Body of pancreas (tissue), 4 donors: ENCODE measurements at regions not wholly inside any gene's neighbourhood (a gene's known extent, or its start where the extent isn't known, plus 50 kb on each side); places are given as distances from the start of the nearest gene placed in this dataset.

Experiments used
- CTCF ChIP-seq, 7 experiments: fragments of 450-650 bp in 4 of 7; fragments of 200-600 bp in 3 of 7; sonication (generic) in 3 of 7; IDR thresholded peaks; one replicate each; pipeline ENCODE4 v1.5.1; 2016 to 2019; ENCODE audit warnings: antibody characterized with exemption in 7 of 7
- POLR2A ChIP-seq, 3 donors: fragments of 450-650 bp; IDR thresholded peaks; one replicate each; pipeline ENCODE4 v1.6.1; 2016; ENCODE audit warnings: antibody characterized with exemption in 3 of 3, mild to moderate bottlenecking in 2 of 3

DNA sequence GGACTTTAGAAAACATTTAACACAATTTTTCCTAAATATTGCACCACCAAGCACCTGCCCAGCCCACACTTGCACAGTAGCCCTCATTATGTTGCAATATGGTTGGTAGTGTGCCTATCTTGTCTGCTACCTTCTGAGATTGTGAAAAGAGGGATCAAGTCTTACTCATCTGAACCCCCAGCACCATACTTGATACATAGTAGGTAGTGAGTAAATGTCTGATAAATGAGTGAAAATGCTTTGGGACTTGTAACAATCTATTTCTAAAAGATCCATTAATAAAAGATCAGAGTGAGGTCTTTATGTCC lies 118.4 kb upstream of the MED14 start:
- TF ChIP-seq CTCF (IDR thresholded peaks at IDR 0.05) (no peak), POLR2A (IDR thresholded peaks at IDR 0.05) (no peak)
